H7 (cell line): ENCODE measurements at regions not wholly inside any gene's neighbourhood (a gene's known extent, or its start where the extent isn't known, plus 50 kb on each side); places are given as distances from the start of the nearest gene placed in this dataset.

ENCODE experiments used
- DNase-seq: peaks from one replicate; pipeline ENCODE4 v3.0.0; 2012
- H3K27me3 ChIP-seq: 2 replicates; pipeline ENCODE4 v1.6.0; 2011; ENCODE audit warnings: mild to moderate bottlenecking, low read length; ENCODE audit not compliant: control insufficient read depth, insufficient read depth
- H3K36me3 ChIP-seq: replicated peaks from 2 replicates; pipeline ENCODE4 v1.5.1; 2011; ENCODE audit warnings: low read length; ENCODE audit not compliant: control insufficient read depth, insufficient read depth
- H3K4me3 ChIP-seq: 2 replicates; pipeline ENCODE4 v1.5.1; 2011; ENCODE audit warnings: low read depth, mild to moderate bottlenecking, control low read depth, low read length, moderate library complexity; ENCODE audit not compliant: insufficient read depth

GRCh38 chr20:12891643-12892042 is 117.1 kb upstream of the SPTLC3 start:
- Histone ChIP-seq H3K4me3 (no peak overlapping the region), H3K27me3 (no peaks in the 10 kb centered on the region), H3K36me3 (no peaks in the 10 kb centered on the region)
- no peak for DNase-seq

- no peak for DNase-seq
Measured at GRCh38 chr20:12893019-12893418, 115.8 kb upstream of the SPTLC3 start.

GRCh38 chr20:12893653-12894052 is 115.1 kb upstream of the SPTLC3 start:
- Histone ChIP-seq H3K4me3 (no peak overlapping the region), H3K36me3 (no peaks in the 10 kb centered on the region), H3K27me3 (no peaks in the 10 kb centered on the region)
- no peak for DNase-seq

More at GRCh38 chr20:12893019-12893418, 115.8 kb upstream of the SPTLC3 start:
- H3K27me3 ChIP-seq, result no peaks in the 10 kb centered on the region
- no peaks in the 10 kb centered on the region for H3K36me3 ChIP-seq
- H3K4me3 ChIP-seq, result no peak overlapping the region

- no peaks in the 10 kb centered on the region for H3K36me3 ChIP-seq
Measured at GRCh38 chr20:12894089-12894488, 114.7 kb upstream of the SPTLC3 start.

GRCh38 chr20:12896180-12896579 is 112.6 kb upstream of the SPTLC3 start:
- no peaks in the 10 kb centered on the region for H3K36me3 ChIP-seq
- H3K27me3 ChIP-seq, result no peaks in the 10 kb centered on the region
- H3K4me3 ChIP-seq, result no peak overlapping the region
- DNase-seq, result no peak

More at GRCh38 chr20:12894089-12894488, 114.7 kb upstream of the SPTLC3 start:
- no peak for DNase-seq
- Histone ChIP-seq H3K4me3 (no peak overlapping the region), H3K27me3 (no peaks in the 10 kb centered on the region)

- no peak overlapping the region for H3K4me3 ChIP-seq
- no peaks in the 10 kb centered on the region for H3K36me3 ChIP-seq
- no peak for DNase-seq
- H3K27me3 ChIP-seq, result no peaks in the 10 kb centered on the region
Measured at GRCh38 chr20:12902992-12903391, 105.8 kb upstream of the SPTLC3 start.

- Histone ChIP-seq H3K36me3 (no peaks in the 10 kb centered on the region), H3K4me3 (no peak overlapping the region), H3K27me3 (no peaks in the 10 kb centered on the region)
- no peak for DNase-seq
Measured at GRCh38 chr20:12906361-12906760, 102.4 kb upstream of the SPTLC3 start.

GRCh38 chr20:12911372-12911771 is 97.4 kb upstream of the SPTLC3 start:
- DNase-seq, result no peak
- Histone ChIP-seq H3K36me3 (no peaks in the 10 kb centered on the region), H3K4me3 (no peak overlapping the region), H3K27me3 (no peaks in the 10 kb centered on the region)

- DNase-seq, result no peak
- no peaks in the 10 kb centered on the region for H3K36me3 ChIP-seq
- H3K4me3 ChIP-seq, result no peak overlapping the region
- no peaks in the 10 kb centered on the region for H3K27me3 ChIP-seq
Measured at GRCh38 chr20:12913781-12914443, 94.9 kb upstream of the SPTLC3 start.

GRCh38 chr20:12914804-12915203 is 94.0 kb upstream of the SPTLC3 start:
- Histone ChIP-seq H3K27me3 (no peaks in the 10 kb centered on the region), H3K4me3 (no peak overlapping the region), H3K36me3 (no peaks in the 10 kb centered on the region)
- DNase-seq, result no peak

GRCh38 chr20:12916699-12917098 is 92.1 kb upstream of the SPTLC3 start:
- Histone ChIP-seq H3K36me3 (no peaks in the 10 kb centered on the region), H3K27me3 (no peaks in the 10 kb centered on the region), H3K4me3 (no peak overlapping the region)
- DNase-seq, result no peak

- H3K36me3 ChIP-seq, result no peaks in the 10 kb centered on the region
- DNase-seq, result no peak
- H3K27me3 ChIP-seq, result no peaks in the 10 kb centered on the region
Measured at GRCh38 chr20:12924126-12924525, 84.6 kb upstream of the SPTLC3 start.

GRCh38 chr20:12925210-12925755 is 83.5 kb upstream of the SPTLC3 start:
- no peak overlapping the region for H3K4me3 ChIP-seq
- DNase-seq, result peak; percentile 56
- H3K27me3 ChIP-seq, result no peaks in the 10 kb centered on the region
- no peaks in the 10 kb centered on the region for H3K36me3 ChIP-seq

More at GRCh38 chr20:12924126-12924525, 84.6 kb upstream of the SPTLC3 start:
- H3K4me3 ChIP-seq, result no peak overlapping the region

GRCh38 chr20:12925863-12926793 is 82.6 kb upstream of the SPTLC3 start:
- no peak for DNase-seq
- no peak overlapping the region for H3K4me3 ChIP-seq
- H3K36me3 ChIP-seq, result no peaks in the 10 kb centered on the region
- H3K27me3 ChIP-seq, result no peaks in the 10 kb centered on the region

GRCh38 chr20:12927489-12927888 is 81.3 kb upstream of the SPTLC3 start:
- Histone ChIP-seq H3K36me3 (no peaks in the 10 kb centered on the region), H3K27me3 (no peaks in the 10 kb centered on the region), H3K4me3 (no peak overlapping the region)
- DNase-seq, result no peak
